ENCODE measurements at regions not wholly inside any gene's neighbourhood (a gene's known extent, or its start where the extent isn't known, plus 50 kb on each side); places are given as distances from the start of the nearest gene placed in this dataset.

- Histone ChIP-seq H3K4me1 (no peaks in the 10 kb centered on the region), H3K36me3 (no peaks in the 10 kb centered on the region), H3K4me3 (no peak overlapping the region), H3K27me3 (no peaks in the 10 kb centered on the region), H3K27ac (no peak overlapping the region), H3K9me3 (peaks cover 0 to 4% of the 10 kb centered on the region in 2 donors)
- DNase-seq (ENCODE audit: low spot score), result no peak
- TF ChIP-seq CTCF (IDR thresholded peaks at IDR 0.05), result no peak
Measured at GRCh38 chr13:76439546-76439945, 446.7 kb downstream of the KCTD12 start.

GRCh38 chr13:76438050-76438449 is 448.2 kb downstream of the KCTD12 start:
- no peaks in the 10 kb centered on the region for H3K9me3 ChIP-seq
- H3K27me3 ChIP-seq, result no peaks in the 10 kb centered on the region
- H3K4me3 ChIP-seq, result no peak overlapping the region
- H3K36me3 ChIP-seq, result no peaks in the 10 kb centered on the region
- no peak for TF ChIP-seq CTCF (IDR thresholded peaks at IDR 0.05)
- H3K4me1 ChIP-seq, result no peaks in the 10 kb centered on the region
- H3K27ac ChIP-seq, result no peak overlapping the region
- DNase-seq (ENCODE audit: low spot score), result no peak

- TF ChIP-seq CTCF (IDR thresholded peaks at IDR 0.05), result no peak
- Histone ChIP-seq H3K4me3 (no peak overlapping the region), H3K36me3 (no peaks in the 10 kb centered on the region), H3K9me3 (no peaks in the 10 kb centered on the region), H3K4me1 (no peaks in the 10 kb centered on the region), H3K27me3 (no peaks in the 10 kb centered on the region), H3K27ac (peak overlapping the region in 1 of 2 donors; percentile 12)
- no peak for DNase-seq (ENCODE audit: low spot score)
Measured at GRCh38 chr13:76425935-76426334, 460.3 kb downstream of the KCTD12 start.

GRCh38 chr13:76421011-76421410 is 465.2 kb downstream of the KCTD12 start:
- Histone ChIP-seq H3K9me3 (no peaks in the 10 kb centered on the region), H3K4me3 (no peak overlapping the region), H3K27me3 (no peaks in the 10 kb centered on the region), H3K27ac (no peak overlapping the region), H3K36me3 (no peaks in the 10 kb centered on the region), H3K4me1 (peaks cover 0 to 9% of the 10 kb centered on the region in 2 donors)
- no peak for TF ChIP-seq CTCF (IDR thresholded peaks at IDR 0.05)
- DNase-seq (ENCODE audit: low spot score), result no peak

GRCh38 chr13:76418404-76418803 is 467.8 kb downstream of the KCTD12 start:
- H3K9me3 ChIP-seq, result no peaks in the 10 kb centered on the region
- no peaks in the 10 kb centered on the region for H3K27me3 ChIP-seq
- H3K4me3 ChIP-seq, result no peak overlapping the region
- no peak for TF ChIP-seq CTCF (IDR thresholded peaks at IDR 0.05)
- no peaks in the 10 kb centered on the region for H3K36me3 ChIP-seq
- H3K27ac ChIP-seq, result peak overlapping the region in 1 of 2 donors; percentile 72
- peaks cover 0 to 9% of the 10 kb centered on the region in 2 donors for H3K4me1 ChIP-seq
- no peak for DNase-seq (ENCODE audit: low spot score)

GRCh38 chr13:76414320-76414719 is 471.9 kb downstream of the KCTD12 start:
- Histone ChIP-seq H3K4me3 (no peak overlapping the region), H3K27ac (no peak overlapping the region), H3K36me3 (no peaks in the 10 kb centered on the region), H3K27me3 (no peaks in the 10 kb centered on the region), H3K9me3 (no peaks in the 10 kb centered on the region), H3K4me1 (peaks cover 0 to 9% of the 10 kb centered on the region in 2 donors)
- TF ChIP-seq CTCF (IDR thresholded peaks at IDR 0.05), result no peak
- no peak for DNase-seq (ENCODE audit: low spot score)

All from right atrium auricular region (tissue), 2 donors.